ENCODE measurements at regions not wholly inside any gene's neighbourhood (a gene's known extent, or its start where the extent isn't known, plus 50 kb on each side); places are given as distances from the start of the nearest gene placed in this dataset.

GRCh38 chr12:105945880-105946279 lies 192.9 kb downstream of the NUAK1 start:
- no peak overlapping the region for H3K4me3 Mint-ChIP-seq
- no peaks in the 10 kb centered on the region for H3K27me3 Mint-ChIP-seq
- peaks cover 6% of the 10 kb centered on the region for H3K9me3 Mint-ChIP-seq
- no peaks in the 10 kb centered on the region for H3K4me1 Mint-ChIP-seq
- ATAC-seq (no peak), DNase-seq (no peak)
- no peaks in the 10 kb centered on the region for H3K36me3 Mint-ChIP-seq (ENCODE audit: low read depth)
- no peak overlapping the region for H3K27ac Mint-ChIP-seq

GRCh38 chr12:105946493-105946901 lies 192.3 kb downstream of the NUAK1 start:
- no peaks in the 10 kb centered on the region for H3K27me3 Mint-ChIP-seq
- H3K9me3 Mint-ChIP-seq = peaks cover 6% of the 10 kb centered on the region
- H3K36me3 Mint-ChIP-seq (ENCODE audit: low read depth) = no peaks in the 10 kb centered on the region
- H3K4me1 Mint-ChIP-seq = no peaks in the 10 kb centered on the region
- no peak overlapping the region for H3K27ac Mint-ChIP-seq
- H3K4me3 Mint-ChIP-seq = no peak overlapping the region
- ATAC-seq = no peak
- no peak for DNase-seq

- no peak for ATAC-seq
- no peak for DNase-seq
- Mint-ChIP-seq H3K27me3 (no peaks in the 10 kb centered on the region), H3K4me3 (no peak overlapping the region), H3K9me3 (peaks cover 6% of the 10 kb centered on the region), H3K36me3 (ENCODE audit: low read depth) (no peaks in the 10 kb centered on the region), H3K4me1 (no peaks in the 10 kb centered on the region), H3K27ac (no peak overlapping the region)
Measured at GRCh38 chr12:105947906-105948305, 190.8 kb downstream of the NUAK1 start.

GRCh38 chr12:105948331-105948730 lies 190.4 kb downstream of the NUAK1 start:
- ATAC-seq = no peak
- H3K4me3 Mint-ChIP-seq = no peak overlapping the region
- no peaks in the 10 kb centered on the region for H3K27me3 Mint-ChIP-seq
- no peak for DNase-seq
- H3K27ac Mint-ChIP-seq = no peak overlapping the region
- no peaks in the 10 kb centered on the region for H3K4me1 Mint-ChIP-seq
- no peaks in the 10 kb centered on the region for H3K36me3 Mint-ChIP-seq (ENCODE audit: low read depth)
- peaks cover 4% of the 10 kb centered on the region for H3K9me3 Mint-ChIP-seq

- no peaks in the 10 kb centered on the region for H3K9me3 Mint-ChIP-seq
- no peak for ATAC-seq
Measured at GRCh38 chr12:105949391-105949790, 189.4 kb downstream of the NUAK1 start.

GRCh38 chr12:105951732-105952131 lies 187.0 kb downstream of the NUAK1 start:
- H3K27ac Mint-ChIP-seq = no peak overlapping the region
- DNase-seq (no peak), ATAC-seq (no peak)
- H3K4me1 Mint-ChIP-seq = no peaks in the 10 kb centered on the region
- no peaks in the 10 kb centered on the region for H3K36me3 Mint-ChIP-seq (ENCODE audit: low read depth)
- H3K27me3 Mint-ChIP-seq = no peaks in the 10 kb centered on the region
- no peaks in the 10 kb centered on the region for H3K9me3 Mint-ChIP-seq
- no peak overlapping the region for H3K4me3 Mint-ChIP-seq

More at GRCh38 chr12:105949391-105949790, 189.4 kb downstream of the NUAK1 start:
- DNase-seq = no peak
- H3K4me1 Mint-ChIP-seq = no peaks in the 10 kb centered on the region
- no peaks in the 10 kb centered on the region for H3K27me3 Mint-ChIP-seq
- H3K27ac Mint-ChIP-seq = no peak overlapping the region
- H3K36me3 Mint-ChIP-seq (ENCODE audit: low read depth) = no peaks in the 10 kb centered on the region
- no peak overlapping the region for H3K4me3 Mint-ChIP-seq

GRCh38 chr12:105954951-105955931 lies 183.5 kb downstream of the NUAK1 start:
- no peak for DNase-seq
- Mint-ChIP-seq H3K4me1 (no peaks in the 10 kb centered on the region), H3K27me3 (no peaks in the 10 kb centered on the region), H3K4me3 (no peak overlapping the region), H3K9me3 (no peaks in the 10 kb centered on the region), H3K27ac (no peak overlapping the region), H3K36me3 (ENCODE audit: low read depth) (no peaks in the 10 kb centered on the region)
- no peak for ATAC-seq

GRCh38 chr12:105955976-105956375 lies 182.8 kb downstream of the NUAK1 start:
- H3K4me3 Mint-ChIP-seq = no peak overlapping the region

GRCh38 chr12:105956662-105957457 lies 181.9 kb downstream of the NUAK1 start:
- Mint-ChIP-seq H3K9me3 (no peaks in the 10 kb centered on the region), H3K4me3 (no peak overlapping the region), H3K36me3 (ENCODE audit: low read depth) (no peaks in the 10 kb centered on the region), H3K27ac (no peak overlapping the region), H3K27me3 (no peaks in the 10 kb centered on the region), H3K4me1 (no peaks in the 10 kb centered on the region)
- ATAC-seq (no peak), DNase-seq (no peak)

More at GRCh38 chr12:105955976-105956375, 182.8 kb downstream of the NUAK1 start:
- Mint-ChIP-seq H3K27ac (no peak overlapping the region), H3K9me3 (no peaks in the 10 kb centered on the region), H3K27me3 (no peaks in the 10 kb centered on the region), H3K4me1 (no peaks in the 10 kb centered on the region), H3K36me3 (ENCODE audit: low read depth) (no peaks in the 10 kb centered on the region)
- DNase-seq = no peak
- no peak for ATAC-seq

GRCh38 chr12:105960319-105961083 lies 178.3 kb downstream of the NUAK1 start:
- no peak overlapping the region for H3K4me3 Mint-ChIP-seq
- no peaks in the 10 kb centered on the region for H3K36me3 Mint-ChIP-seq (ENCODE audit: low read depth)
- ATAC-seq (no peak), DNase-seq (no peak)
- no peaks in the 10 kb centered on the region for H3K9me3 Mint-ChIP-seq
- peaks cover 2% of the 10 kb centered on the region for H3K27me3 Mint-ChIP-seq
- H3K4me1 Mint-ChIP-seq = no peaks in the 10 kb centered on the region
- H3K27ac Mint-ChIP-seq = no peak overlapping the region

- no peak for DNase-seq
- Mint-ChIP-seq H3K36me3 (ENCODE audit: low read depth) (no peaks in the 10 kb centered on the region), H3K4me1 (no peaks in the 10 kb centered on the region), H3K27ac (no peak overlapping the region), H3K4me3 (no peak overlapping the region), H3K27me3 (peaks cover 2% of the 10 kb centered on the region), H3K9me3 (no peaks in the 10 kb centered on the region)
- ATAC-seq = no peak
Measured at GRCh38 chr12:105961821-105962671, 176.7 kb downstream of the NUAK1 start.

GRCh38 chr12:105967038-105967776 lies 171.5 kb downstream of the NUAK1 start:
- Mint-ChIP-seq H3K4me3 (no peak overlapping the region), H3K36me3 (ENCODE audit: low read depth) (no peaks in the 10 kb centered on the region), H3K4me1 (no peaks in the 10 kb centered on the region), H3K27me3 (peaks cover 4% of the 10 kb centered on the region), H3K9me3 (no peaks in the 10 kb centered on the region), H3K27ac (no peak overlapping the region)
- ATAC-seq (no peak), DNase-seq (no peak)

- Mint-ChIP-seq H3K4me1 (no peaks in the 10 kb centered on the region), H3K27me3 (peaks cover 4% of the 10 kb centered on the region), H3K27ac (no peak overlapping the region), H3K36me3 (ENCODE audit: low read depth) (no peaks in the 10 kb centered on the region), H3K4me3 (no peak overlapping the region), H3K9me3 (no peaks in the 10 kb centered on the region)
- DNase-seq (no peak), ATAC-seq (no peak)
Measured at GRCh38 chr12:105968025-105968424, 170.7 kb downstream of the NUAK1 start.
